CD4-positive, alpha-beta T cell treated with Interleukin-10 for 1 hour (primary cell): ENCODE measurements at regions not wholly inside any gene's neighbourhood (a gene's known extent, or its start where the extent isn't known, plus 50 kb on each side); places are given as distances from the start of the nearest gene placed in this dataset.
"Not testable (repeated sequence)": the region's sequence is repeated elsewhere in the genome, so short reads cannot be mapped to it uniquely, and the experiment has no call there.

Source experiments
- DNase-seq: peaks from one replicate; pipeline ENCODE4 v3.0.0-alpha.2; 2020

- no peak for DNase-seq
Observed at GRCh38 chr12:67760586-67761275, 112.2 kb downstream of the DYRK2 start.

- no peak for DNase-seq
Observed at GRCh38 chr12:67761566-67761965, 113.0 kb downstream of the DYRK2 start.

- no peak for DNase-seq
Observed at GRCh38 chr12:67764055-67764454, 115.5 kb downstream of the DYRK2 start.

- no peak for DNase-seq
Observed at GRCh38 chr12:67764946-67765619, 116.5 kb downstream of the DYRK2 start.

- no peak for DNase-seq
Observed at GRCh38 chr12:67765776-67766766, 117.5 kb downstream of the DYRK2 start.

- DNase-seq, result no peak
Observed at GRCh38 chr12:67772267-67773169, 124.0 kb downstream of the DYRK2 start.

GRCh38 chr12:67773896-67774295 lies 125.4 kb downstream of the DYRK2 start:
- DNase-seq, result no peak

- DNase-seq, result no peak
Observed at GRCh38 chr12:67774983-67775587, 126.5 kb downstream of the DYRK2 start.

GRCh38 chr12:67780580-67781084 lies 132.1 kb downstream of the DYRK2 start:
- no peak for DNase-seq

GRCh38 chr12:67782573-67782972 lies 134.0 kb downstream of the DYRK2 start:
- no peak for DNase-seq

- DNase-seq, result no peak
Observed at GRCh38 chr12:67783393-67783792, 134.8 kb downstream of the DYRK2 start.

GRCh38 chr12:67784831-67785230 lies 136.3 kb downstream of the DYRK2 start:
- DNase-seq, result no peak

GRCh38 chr12:67786086-67786485 lies 137.5 kb downstream of the DYRK2 start:
- DNase-seq, result no peak

- DNase-seq, result no peak
Observed at GRCh38 chr12:67788118-67788517, 139.6 kb downstream of the DYRK2 start.

- no peak for DNase-seq
Observed at GRCh38 chr12:67789266-67789665, 140.7 kb downstream of the DYRK2 start.

- DNase-seq, result no peak
Observed at GRCh38 chr12:67790660-67791059, 142.1 kb downstream of the DYRK2 start.

GRCh38 chr12:67791362-67791761 lies 142.8 kb downstream of the DYRK2 start:
- not testable (repeated sequence) for DNase-seq

GRCh38 chr12:67792185-67792584 lies 143.6 kb downstream of the DYRK2 start:
- DNase-seq, result peak; percentile 13

- DNase-seq, result no peak
Observed at GRCh38 chr12:67794161-67794560, 145.6 kb downstream of the DYRK2 start.

GRCh38 chr12:67795236-67795635 lies 146.7 kb downstream of the DYRK2 start:
- no peak for DNase-seq

GRCh38 chr12:67797185-67797741 lies 148.7 kb downstream of the DYRK2 start:
- no peak for DNase-seq
